NCI-H1436 (cell line): ENCODE measurements at regions not wholly inside any gene's neighbourhood (a gene's known extent, or its start where the extent isn't known, plus 50 kb on each side); places are given as distances from the start of the nearest gene placed in this dataset.
"Not testable (repeated sequence)": the region's sequence is repeated elsewhere in the genome, so short reads cannot be mapped to it uniquely, and the experiment has no call there.

Source experiments
- DNase-seq: peaks from one replicate; lab custom pipeline; 2025; lab: John Stamatoyannopoulos, UW

DNA sequence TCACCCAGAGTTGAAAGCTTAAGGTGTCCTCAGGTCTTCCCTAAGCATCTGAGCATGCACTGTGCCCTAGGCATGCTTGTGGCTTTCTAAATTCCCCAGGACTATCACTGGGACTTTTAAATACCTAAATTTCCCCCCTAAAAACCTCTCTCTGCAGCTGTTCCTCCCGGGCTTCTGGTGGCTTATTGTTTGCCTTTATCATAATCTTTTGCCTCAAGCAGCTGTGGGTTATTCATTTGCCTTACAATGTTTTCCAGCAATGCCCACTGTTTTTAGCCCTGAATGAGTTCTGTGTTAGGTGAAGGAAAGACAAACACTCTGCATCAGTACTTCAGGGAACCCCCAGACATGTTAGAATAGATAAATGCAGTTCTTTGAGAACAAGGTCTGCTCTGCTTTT is 455.0 kb downstream of the ZIC3 start:
- no peak for DNase-seq

DNA sequence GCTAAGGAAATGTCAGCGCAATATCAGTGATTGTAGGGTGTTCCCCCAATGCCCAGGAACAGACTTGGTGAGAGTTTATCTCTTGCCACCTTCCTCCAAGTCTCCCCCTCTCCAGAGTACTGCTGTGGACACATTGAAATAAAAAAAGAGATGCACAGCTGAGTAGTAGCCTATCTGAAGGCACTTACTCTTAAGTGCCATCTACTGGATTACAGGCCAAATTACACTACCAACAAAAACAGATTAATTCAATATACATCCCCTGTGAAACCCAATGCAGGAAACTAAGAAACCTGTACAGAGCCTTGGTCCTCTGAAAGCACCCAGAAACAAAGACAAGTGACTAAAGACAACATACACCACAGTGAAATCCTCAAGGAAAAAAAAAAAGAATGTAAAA is 460.3 kb downstream of the ZIC3 start:
- peak; percentile 9 for DNase-seq

DNA sequence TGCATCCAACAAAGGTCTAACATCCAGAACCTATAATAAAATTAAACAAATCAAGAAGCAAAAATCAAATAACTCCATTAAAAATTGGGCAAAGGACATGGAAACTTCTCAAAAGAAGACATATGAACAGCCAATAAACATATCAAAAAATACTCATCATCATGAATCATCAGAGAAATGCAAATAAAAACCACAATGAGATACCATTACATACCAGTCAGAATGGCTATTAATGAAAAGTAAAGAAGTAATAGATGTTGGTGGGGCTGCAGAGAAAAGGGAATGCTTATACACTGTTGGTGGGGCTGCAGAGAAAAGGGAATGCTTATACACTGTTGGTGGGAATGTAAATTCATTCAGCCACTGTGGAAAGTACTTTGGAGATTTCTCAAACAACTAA is 465.8 kb downstream of the ZIC3 start:
- no peak for DNase-seq

DNA sequence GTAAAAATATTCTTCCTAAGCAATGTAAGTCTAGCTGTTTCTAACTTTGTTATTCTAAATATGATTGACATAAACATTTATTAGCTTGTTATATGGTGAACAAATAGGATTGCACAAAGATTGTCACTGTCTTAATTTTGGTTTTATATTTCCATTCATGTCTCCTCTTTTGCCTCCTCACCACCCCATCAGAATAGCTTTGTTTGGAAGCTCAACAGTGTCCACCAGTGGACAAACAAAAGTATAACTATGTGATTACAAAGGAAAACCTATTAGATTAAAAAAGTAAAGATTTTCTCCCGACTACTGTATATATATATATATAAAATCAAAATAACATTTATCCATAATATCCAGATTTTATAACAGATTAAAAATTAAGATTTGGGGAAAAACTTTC is 468.2 kb downstream of the ZIC3 start:
- no peak for DNase-seq

DNA sequence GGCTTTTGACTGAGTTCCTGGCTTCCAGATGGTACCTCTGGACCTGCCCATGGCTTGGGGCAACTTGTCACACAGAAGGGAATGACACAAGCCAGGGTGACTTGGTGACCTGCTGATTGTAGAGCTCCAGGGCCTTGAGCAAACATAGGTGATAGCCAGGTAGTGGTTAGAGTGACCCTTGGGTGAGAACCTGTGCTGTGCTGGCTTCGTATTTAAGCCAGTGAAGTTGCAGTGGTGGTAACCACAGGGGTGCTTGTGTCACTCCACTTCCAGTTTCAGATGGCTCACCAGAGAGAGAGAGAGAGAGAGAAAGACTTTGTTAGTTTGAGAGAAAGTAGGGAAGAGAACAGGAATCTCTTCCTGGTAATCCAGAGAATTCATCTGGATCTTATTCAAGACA is 471.6 kb downstream of the ZIC3 start:
- no peak for DNase-seq

DNA sequence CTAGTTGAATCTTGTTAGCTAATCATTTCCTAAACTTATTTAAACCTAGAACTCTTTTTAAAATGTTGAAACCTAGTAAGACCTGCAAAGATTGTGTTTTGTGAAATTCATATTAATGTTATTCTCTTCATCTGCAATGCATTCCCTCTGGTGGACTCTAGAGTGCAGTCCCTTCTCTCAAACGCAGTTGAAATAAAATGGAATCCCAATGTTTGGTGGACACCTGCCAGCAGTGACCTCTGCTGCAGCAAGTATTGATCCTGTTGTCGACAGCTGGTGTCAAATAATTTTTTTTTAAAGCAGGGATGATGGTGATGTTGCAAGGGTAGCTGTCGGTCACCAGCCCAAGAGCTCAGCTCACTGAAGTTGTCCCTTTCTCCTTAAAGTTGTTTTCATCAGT is 492.0 kb downstream of the ZIC3 start:
- no peak for DNase-seq

DNA sequence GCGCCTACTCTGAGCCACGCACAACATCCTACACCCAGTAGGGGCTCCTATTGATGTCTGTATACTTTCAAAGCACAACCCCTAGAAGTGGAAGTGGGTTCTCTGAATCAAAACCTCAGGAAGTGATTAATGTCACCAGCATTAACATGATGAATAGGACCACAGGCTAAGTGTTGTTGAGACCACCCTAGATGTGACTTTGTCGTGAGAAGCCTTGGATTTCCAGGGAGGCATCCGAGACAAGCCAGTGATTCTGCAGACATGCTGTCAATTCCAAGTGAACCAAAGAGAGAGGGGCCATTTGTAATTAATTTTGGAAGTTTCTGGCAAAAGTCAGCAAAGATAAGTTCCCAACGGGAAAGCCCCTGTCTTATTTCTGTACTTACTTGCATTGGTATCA is 493.0 kb downstream of the ZIC3 start:
- DNase-seq, result no peak

DNA sequence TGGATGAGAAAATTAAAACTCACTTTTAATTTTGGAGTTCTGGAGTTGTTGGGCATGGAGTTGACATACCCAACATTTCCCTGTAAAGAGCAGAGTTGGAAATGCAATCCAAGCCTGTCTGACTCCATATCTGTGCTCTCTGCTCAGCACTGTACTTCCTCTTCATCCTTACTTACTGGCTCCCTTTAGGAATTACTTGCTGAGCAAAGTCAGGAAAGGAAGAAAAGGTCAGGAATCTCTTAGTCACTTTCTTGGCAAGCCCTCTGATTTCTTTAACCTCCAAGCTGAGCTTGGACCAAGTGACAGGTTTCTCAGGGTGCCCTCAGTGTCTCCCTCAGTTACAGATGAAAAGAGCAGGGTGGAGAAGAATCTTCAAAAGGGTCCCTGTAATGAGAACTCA is 501.5 kb downstream of the ZIC3 start:
- DNase-seq, result no peak

DNA sequence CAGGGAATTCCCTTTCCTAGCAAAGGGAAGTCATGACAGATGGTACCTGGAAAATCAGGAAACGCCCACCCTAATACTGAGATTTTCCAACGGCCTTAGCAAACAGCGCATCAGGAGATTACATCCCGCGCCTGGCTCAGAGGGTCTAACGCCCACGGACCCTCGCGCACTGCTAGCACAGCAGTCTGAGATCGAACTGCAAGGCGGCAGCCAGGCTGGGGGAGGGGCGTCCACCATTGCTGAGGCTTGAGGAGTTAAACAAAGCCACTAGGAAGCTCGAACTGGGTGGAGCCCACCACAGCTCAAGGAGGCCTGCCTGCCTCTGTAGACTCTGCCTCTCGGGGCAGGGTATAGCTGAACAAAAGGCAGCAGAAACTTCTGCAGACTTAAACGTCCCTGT is 507.7 kb downstream of the ZIC3 start:
- no peak for DNase-seq

DNA sequence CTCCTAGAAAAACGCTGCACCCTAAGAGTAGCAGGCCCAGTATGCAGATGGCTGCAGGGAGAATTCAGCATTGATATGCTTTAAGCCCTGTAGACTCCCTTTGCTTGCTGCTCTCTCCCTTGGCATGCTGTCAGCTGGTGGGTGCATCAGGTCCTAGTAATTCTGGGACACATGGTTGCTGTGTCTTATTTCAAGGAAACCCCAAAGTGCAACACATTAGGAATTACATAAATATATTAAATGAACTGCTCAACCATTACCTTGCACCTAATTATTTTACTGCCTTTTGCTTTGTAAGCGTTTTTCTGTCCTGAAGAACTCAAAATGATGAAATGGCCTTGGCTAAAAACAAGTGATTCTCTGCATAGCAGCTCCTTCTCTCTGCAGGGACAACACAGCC is 516.3 kb downstream of the ZIC3 start:
- no peak for DNase-seq

DNA sequence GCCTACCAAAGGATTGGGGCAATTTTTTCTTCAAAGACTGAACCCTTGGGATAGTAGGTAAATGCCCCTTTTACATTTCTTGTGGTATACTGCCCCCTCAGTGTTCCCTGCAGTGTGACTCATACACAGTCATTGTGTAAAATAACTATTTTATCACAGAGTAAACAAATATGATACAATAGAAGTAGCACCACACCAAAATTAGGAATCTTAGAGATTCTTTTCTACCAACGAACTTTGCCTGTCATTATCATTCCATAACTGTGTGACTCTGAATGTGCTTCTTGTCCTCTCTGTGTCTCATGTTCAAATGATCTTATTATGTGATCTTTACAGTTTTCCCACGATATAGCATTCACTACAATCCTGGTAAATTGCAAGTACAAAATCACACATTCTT is 517.0 kb downstream of the ZIC3 start:
- no peak for DNase-seq

DNA sequence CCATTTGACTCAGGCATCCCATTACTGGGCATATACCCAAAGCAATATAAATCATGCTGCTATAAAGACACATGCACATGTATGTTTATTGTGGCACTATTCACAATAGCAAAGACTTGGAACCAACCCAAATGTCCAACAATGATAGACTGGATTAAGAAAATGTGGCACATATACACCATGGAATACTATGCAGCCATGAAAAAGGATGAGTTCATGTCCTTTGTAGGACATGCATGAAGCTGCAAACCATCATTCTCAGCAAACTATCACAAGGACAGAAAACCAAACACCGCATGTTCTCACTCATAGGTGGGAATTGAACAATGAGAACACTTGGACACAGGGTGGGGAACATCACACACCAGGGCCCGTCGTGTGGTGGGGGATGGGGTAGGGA is 545.0 kb downstream of the ZIC3 start:
- not testable (repeated sequence) for DNase-seq

DNA sequence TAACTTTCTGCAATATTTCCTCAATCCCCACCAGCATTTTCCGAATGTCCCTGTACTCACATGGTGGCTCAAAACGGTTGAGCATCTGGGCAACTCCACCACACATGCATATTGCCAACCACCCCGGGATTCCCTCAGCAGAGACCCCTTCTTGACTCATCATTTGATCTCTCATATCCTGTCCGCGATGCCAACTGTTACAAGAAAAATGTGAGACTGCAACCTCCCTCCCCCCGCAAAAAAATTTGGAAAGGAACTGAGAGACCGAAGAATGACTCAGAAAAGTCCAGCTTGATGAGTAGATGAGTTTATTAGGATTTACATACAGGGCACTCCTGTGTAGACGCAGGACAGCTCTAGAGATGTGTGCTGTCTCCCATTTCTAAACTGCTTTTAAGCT is 561.4 kb downstream of the ZIC3 start:
- no peak for DNase-seq

DNA sequence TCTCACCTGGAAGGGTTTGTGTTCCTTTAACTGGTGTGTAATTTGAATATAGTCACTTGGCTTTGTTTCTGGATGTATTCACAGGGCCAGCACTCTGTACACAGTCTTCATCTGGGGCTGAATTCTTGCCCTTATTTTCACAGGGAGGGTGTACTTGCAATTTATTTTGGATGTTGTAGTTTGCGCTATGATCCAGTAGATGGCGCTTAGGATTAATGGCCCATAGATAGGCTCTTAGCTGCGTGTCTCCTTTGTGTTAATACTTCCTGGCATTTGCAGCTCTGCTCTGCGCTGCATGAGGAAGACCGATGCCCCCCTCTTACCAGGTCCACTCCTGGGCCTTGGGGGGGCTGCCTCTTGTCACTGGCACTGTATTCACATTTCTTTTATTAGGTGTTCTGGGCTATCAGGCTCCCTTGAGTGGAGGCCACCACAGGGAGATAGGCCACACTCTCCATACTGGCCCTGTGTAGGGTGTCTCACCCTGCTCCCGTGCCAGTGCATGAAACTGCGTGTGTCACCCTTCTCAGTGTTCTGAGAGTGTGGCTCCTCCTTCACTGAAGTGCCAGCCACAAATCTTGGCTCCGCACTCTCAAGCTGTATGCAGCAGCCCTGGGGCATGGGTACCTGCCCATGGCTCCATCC is 562.2 kb downstream of the ZIC3 start:
- peak; percentile 29 for DNase-seq

DNA sequence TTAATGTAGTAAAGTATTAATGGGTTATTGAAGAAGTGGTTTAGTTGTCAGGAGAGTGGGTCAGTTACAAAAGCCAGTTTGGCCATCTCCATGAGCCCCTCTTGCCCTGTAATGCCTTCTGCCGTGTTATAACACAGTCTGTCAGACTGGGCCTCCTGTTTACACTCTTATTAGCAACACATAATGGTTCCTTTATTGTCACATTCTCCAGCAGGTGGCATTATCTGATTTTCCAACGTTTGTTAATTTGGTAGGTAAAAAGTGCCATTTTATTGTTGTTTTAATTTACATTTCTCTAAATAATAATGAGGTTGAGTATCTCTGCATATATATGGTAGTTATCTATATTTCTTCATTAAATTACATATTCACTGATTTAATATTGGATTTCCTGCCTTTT is 560.8 kb downstream of the FGF13 start:
- DNase-seq, result no peak

DNA sequence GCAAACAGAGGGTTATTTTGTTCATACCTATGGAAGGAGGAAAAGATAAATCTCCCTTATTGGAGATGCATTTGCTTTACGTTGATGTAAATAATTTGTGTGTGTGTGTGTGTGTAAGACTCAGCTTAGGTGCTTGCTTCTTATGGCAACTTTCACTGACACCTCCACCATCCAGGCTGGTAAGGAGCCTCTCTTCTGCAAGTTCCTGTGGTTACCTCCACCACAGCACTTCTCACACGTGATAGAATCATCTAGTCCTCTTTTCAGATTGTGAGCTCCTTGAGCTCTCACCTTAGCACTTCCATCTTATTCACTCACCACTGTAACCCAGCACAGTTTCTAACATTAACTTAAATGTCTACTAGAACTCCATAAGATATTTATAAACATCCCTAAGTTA is 553.7 kb downstream of the FGF13 start:
- DNase-seq, result no peak

DNA sequence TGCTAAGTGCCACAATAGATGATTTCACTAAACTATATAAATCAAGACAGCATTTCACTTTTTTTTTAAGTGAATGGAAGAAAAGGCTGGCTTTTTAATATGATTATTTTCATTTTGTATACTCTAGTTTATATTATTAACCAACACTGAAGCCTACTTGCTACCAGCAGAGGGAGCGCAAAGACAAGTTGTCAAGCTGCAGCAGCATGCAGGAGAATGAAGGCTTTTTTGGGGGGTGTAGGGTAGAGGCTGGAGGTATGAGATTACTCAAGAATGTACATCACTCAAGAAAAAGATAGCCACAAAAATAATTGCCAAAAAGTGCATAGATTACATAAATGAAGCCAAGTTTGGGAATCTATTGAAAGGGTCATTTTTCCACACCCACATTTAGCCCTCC is 519.5 kb downstream of the FGF13 start:
- no peak for DNase-seq

DNA sequence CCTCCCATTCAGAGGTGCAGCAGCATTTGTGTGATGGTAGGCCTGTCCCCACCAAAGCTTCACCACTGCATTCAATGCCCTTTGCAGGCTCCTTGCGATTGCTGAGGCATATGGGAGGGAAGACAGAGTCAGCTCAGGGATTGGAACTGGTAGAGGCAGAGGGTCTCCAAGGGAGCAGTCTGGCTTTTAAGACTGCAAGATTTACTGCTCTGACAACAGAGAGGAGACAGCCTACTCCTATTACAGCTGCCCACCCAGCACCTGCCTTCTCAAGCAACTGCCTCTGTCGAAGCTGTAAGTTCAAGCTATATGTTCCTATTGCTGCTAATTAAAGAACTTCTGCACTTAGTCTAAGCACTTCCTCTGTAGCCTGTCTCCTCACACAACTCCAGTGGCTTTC is 481.8 kb downstream of the FGF13 start:
- no peak for DNase-seq

DNA sequence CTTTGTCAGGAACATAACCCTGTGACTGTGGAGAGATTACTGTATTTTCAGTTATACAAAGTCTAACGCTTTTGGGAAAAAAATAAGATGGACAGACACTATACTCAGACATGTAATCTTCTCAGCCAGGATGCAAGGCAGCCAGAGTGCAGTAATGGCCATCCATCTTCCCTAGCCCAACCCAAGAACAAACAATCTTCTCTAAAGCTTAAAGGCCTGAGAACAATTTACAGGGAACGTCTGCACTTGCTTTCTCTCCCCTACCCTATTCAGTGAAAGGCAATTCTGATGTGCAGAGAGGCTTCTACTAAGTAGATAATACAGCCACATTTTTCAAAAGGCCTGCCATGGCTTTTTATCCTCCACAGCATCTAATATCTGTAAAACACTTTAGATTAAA is 471.3 kb downstream of the FGF13 start:
- no peak for DNase-seq

DNA sequence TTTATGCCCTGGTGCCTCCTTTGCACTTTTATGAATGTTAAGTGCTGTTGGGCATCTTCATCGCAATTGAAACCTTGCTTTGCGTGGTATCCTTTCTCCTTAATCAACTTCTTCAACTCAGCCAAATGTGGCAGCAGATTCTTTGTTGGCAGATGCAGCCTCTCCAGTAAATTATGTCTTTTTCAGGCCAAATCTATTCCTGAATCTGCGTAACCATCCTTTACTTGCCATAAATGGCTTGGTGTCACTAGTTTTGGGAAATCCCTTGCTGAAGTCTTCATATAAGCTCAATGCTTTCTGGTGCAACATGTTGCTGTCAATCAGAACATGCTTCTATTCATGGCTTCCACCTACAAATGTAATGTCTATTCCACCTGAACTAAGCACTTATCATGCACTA is 457.5 kb downstream of the FGF13 start:
- no peak for DNase-seq

DNA sequence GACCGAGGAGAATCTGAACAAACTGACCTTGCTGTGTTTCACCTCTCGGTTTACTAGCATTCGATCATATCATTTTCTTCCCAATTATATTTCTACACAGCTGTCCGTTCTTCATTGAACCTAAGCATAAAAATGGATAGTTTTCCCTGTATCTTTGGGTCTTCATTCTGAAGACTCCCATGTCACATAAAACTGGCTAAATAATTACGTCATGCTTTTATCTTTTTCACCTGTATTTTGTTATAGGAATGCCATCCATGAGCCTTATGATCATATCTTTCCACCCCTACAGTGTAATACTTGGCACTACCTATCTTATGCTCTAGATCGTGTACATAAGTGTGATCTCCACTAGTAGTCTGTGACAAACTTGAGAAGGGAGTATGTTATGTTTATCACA is 456.1 kb downstream of the FGF13 start:
- DNase-seq, result no peak

DNA sequence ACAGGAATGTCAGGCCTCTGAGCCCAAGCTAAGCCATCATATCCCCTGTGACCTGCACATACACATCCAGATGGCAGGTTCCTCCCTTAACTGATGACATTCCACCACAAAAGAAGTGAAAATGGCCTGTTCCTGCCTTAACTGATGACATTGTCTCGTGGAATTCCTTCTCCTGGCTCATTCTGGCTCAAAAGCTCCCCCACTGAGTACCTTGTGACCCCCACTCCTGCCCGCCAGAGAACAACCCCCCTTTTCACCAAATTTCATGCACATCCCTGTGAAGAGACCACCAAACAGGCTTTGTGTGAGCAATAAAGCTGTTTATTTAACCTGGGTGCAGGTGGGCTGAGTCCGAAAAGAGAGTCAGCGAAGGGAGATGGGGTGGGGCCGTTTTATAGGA is 447.4 kb downstream of the FGF13 start:
- DNase-seq, result not testable (repeated sequence)

DNA sequence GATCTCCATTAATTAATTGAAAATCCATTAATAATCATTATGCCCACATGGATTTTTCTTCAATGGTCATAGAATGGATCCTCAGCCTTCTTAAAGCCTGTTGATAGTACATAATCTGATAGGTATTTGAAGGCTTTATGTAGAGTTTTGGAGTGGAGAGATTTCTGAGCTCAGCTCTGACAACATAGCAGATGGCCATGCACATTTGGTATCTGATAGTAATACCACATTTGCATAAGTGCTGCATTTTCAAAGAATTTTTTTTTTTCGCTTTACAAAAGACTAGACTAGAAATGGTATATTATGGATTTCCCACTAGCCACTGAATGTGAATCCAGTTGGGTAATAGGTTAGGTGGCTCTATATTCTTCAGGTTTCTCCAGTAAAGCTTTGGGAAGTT is 440.6 kb downstream of the FGF13 start:
- DNase-seq, result no peak

DNA sequence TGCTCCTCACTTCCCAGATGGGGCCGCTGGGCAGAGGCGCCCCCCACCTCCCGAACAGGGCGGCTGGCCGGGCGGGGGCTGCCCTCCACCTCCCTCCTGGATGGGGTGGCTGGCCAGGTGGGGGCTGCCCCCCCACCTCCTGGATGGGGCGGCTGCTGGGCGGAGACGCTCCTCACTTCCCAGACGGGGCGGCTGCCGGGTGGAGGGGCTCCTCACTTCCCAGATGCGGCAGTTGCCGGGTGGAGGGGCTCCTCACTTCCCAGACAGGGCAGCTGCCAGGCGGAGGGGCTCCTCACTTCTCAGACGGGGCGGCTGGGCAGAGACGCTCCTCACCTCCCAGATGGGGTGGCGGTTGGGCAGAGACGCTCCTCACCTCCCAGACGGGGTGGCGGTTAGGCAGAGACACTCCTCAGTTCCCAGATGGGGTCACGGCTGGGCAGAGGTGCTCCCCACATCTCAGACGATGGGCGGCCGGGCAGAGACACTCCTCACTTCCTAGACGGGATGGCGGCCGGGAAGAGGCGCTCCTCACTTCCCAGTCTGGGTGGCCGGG is 428.8 kb downstream of the FGF13 start:
- DNase-seq, result not testable (repeated sequence)
